ENCODE measurements at regions not wholly inside any gene's neighbourhood (a gene's known extent, or its start where the extent isn't known, plus 50 kb on each side); places are given as distances from the start of the nearest gene placed in this dataset.

GRCh38 chr3:64983583-64984359 lies 296.0 kb upstream of the ADAMTS9 start (continued):
- no peak for TF ChIP-seq REST (IDR thresholded peaks at IDR 0.05; ENCODE audit: low read depth, low read length)

- in situ Hi-C loops (cut with MboI) (no loop called here), intact Hi-C loops (cut with micrococcal nuclease; ENCODE audit: unreplicated experiment) (no loop called here)
- Histone ChIP-seq H3K27ac (ENCODE audit: control insufficient read depth, insufficient read depth) (no peak overlapping the region), H3K4me3 (no peak overlapping the region), H3K79me2 (ENCODE audit: control insufficient read depth, insufficient read depth, low read length) (no peaks in the 10 kb centered on the region), H3K4me2 (ENCODE audit: control insufficient read depth, insufficient read depth) (no peak overlapping the region), H3K9ac (ENCODE audit: control insufficient read depth, insufficient read depth, low read length) (no peak overlapping the region), H2AFZ (ENCODE audit: control insufficient read depth, low read depth, low read length) (no peak overlapping the region), H3K36me3 (ENCODE audit: control insufficient read depth in 2 of 2, insufficient read depth in 2 of 2, low read length in 1 of 2) (no peaks in the 10 kb centered on the region), H3K4me1 (ENCODE audit: control insufficient read depth, insufficient read depth, low read length) (no peaks in the 10 kb centered on the region), H4K20me1 (ENCODE audit: control insufficient read depth, insufficient read depth) (no peaks in the 10 kb centered on the region), H3K9me3 (replicated peaks; ENCODE audit: control insufficient read depth, insufficient read depth, low read length) (no peaks in the 10 kb centered on the region), H3K27me3 (replicated peaks in 1 of 2; ENCODE audit: control insufficient read depth in 2 of 2, insufficient read depth in 2 of 2, low read length in 1 of 2) (no peaks in the 10 kb centered on the region)
- no peak for FAIRE-seq
- BruUV-seq (replicated peaks): no TSS peak
- no peak for ATAC-seq
- ChIA-PET POLR2A (no interaction called here), RAD21 (ENCODE audit: unreplicated experiment) (no interaction called here), SMC1A (ENCODE audit: uncharacterized antibody, unreplicated experiment) (no interaction called here), CTCF (no interaction called here)
- no peak for DNase-seq (ENCODE audit: low read depth, low spot score)
- WGBS (ENCODE audit: insufficient coverage, insufficient replicate concordance, low lambda C conversion rate, missing lambda C conversion rate): 23% methylated on average over 8 of the region's 8 CpGs
- TF ChIP-seq HDAC6 (IDR thresholded peaks at IDR 0.05; ENCODE audit: unreplicated experiment) (no peak), CEBPZ (IDR thresholded peaks at IDR 0.05; ENCODE audit: low read depth, low read length) (no peak), ZBTB4 (CRISPR knock-in tag; IDR thresholded peaks at IDR 0.05) (no peak), MTA3 (IDR thresholded peaks at IDR 0.05; ENCODE audit: borderline replicate concordance, low read length) (no peak), MLLT1 (IDR thresholded peaks at IDR 0.05) (no peak)
These were observed 289.7 kb upstream of the ADAMTS9 start for GRCh38 chr3:64977308-64978100.

Data from GM12878 (cell line).